Heart right ventricle (tissue), 16 donors: ENCODE measurements at regions not wholly inside any gene's neighbourhood (a gene's known extent, or its start where the extent isn't known, plus 50 kb on each side); places are given as distances from the start of the nearest gene placed in this dataset.
"Not testable (repeated sequence)": the region's sequence is repeated elsewhere in the genome, so short reads cannot be mapped to it uniquely, and the experiment has no call there.

Experiments
- ATAC-seq, 8 donors: fragments of 200-7000 bp; cut with Tn5 transposase; one replicate each; pipeline ENCODE4 v1.9.1; 2020; ENCODE audit warnings: mild to moderate bottlenecking in 8 of 8, moderate library complexity in 8 of 8, moderate number of reproducible peaks in 1 of 8
- DNase-seq, 2 donors: peaks; one replicate each; pipeline ENCODE4 v3.0.0-alpha.2; 2020
- H3K27ac ChIP-seq, 10 donors: fragments of 200-600 bp; sonication (generic) in 2 of 10; one replicate each; pipeline versions ENCODE4 v1.5.0 to v1.8.0; 2020 to 2022; ENCODE audit warnings: mild to moderate bottlenecking in 3 of 10
- H3K27me3 ChIP-seq, 7 donors: fragments of 200-600 bp; one replicate each; pipeline ENCODE4 v1.8.0; 2021 to 2022; ENCODE audit warnings: mild to moderate bottlenecking in 2 of 7
- H3K36me3 ChIP-seq, 9 donors: fragments of 200-600 bp; sonication (generic) in 1 of 9; one replicate each; pipeline versions ENCODE4 v1.5.0 to v1.8.0; 2020 to 2022; ENCODE audit warnings: mild to moderate bottlenecking in 2 of 9
- H3K4me1 ChIP-seq, 9 donors: fragments of 200-600 bp; sonication (generic) in 1 of 9; one replicate each; pipeline versions ENCODE4 v1.5.0 to v1.8.0; 2020 to 2022; ENCODE audit warnings: mild to moderate bottlenecking in 4 of 9
- H3K4me3 ChIP-seq, 10 donors: fragments of 200-600 bp; sonication (generic) in 2 of 10; one replicate each; pipeline versions ENCODE4 v1.5.0 to v1.8.0; 2020 to 2022; ENCODE audit warnings: mild to moderate bottlenecking in 7 of 10, moderate library complexity in 2 of 10
- H3K9me3 ChIP-seq, 11 donors: fragments of 200-600 bp in 10 of 11; sonication (generic) in 2 of 11; one replicate each; pipeline versions ENCODE4 v1.5.0 to v1.8.0; 2013 to 2022; ENCODE audit warnings: mild to moderate bottlenecking in 2 of 11, control low read depth in 1 of 11, moderate library complexity in 1 of 11
- WGBS, 2 donors: extraction: QIAGEN DNeasy Blood & Tissue Kit; methylation state at CpG; one replicate each; pipeline ENCODE4 v1.1.7; 2013; ENCODE audit warnings: inconsistent platforms in 1 of 2; 5-methylcytosine and 5-hydroxymethylcytosine counted together
- intact Hi-C, 10 donors: fragments of 100-400 bp; cut with DNase I; formaldehyde crosslinking; loops; one replicate each; pipeline versions ENCODE4 v1.11.1 to v1.14.2; 2022
- TF ChIP-seq, protein P1 (sequence below), 9 donors: fragments of 200-600 bp; sonication (generic) in 2 of 9; IDR thresholded peaks; one replicate each; pipeline versions ENCODE4 v1.5.0 to v1.8.0; 2021 to 2022; ENCODE audit warnings: antibody characterized with exemption in 9 of 9, mild to moderate bottlenecking in 5 of 9, moderate library complexity in 1 of 9
- donor health status: Arrhythmogenic right ventricular cardiomyopathy.
- donor health status: ischemic (EF 13 %, LVEDD 7.1; RV severe dilation, severe dysfunction).
- donor health status: healthy with polysubstance abuse.
- donor health status: DM: no; HTN: yes; CAD: no.
- donor health status: DM: no; HTN: no; CAD: no.
- donor health status: ischemic (EF 25% LVEDD 6.9; RV normal size, moderate dysfunction).
- donor health status: ischemic (EF 25% LVEDD 5.7; RV mildly dilated, moderate dysfunction).
- donor health status: healthy.
- donor health status: DM: yes; HTN: yes; CAD: no.
- donor health status: Ischemic cardiomyopathy.
- donor health status: ischemic (EF 35%, LVEDD 5.7; RV mildly dilated, moderate dysfunction).
- donor health status: nonischemic (EF 11% LVEDD 7.7; RV severe dilation, severe dysfunction).
- donor health status: DM: yes; HTN: yes; CAD: no.
- donor health status: PGD.
- donor health status: ischemic (EF 29% LVEDD 5.4; RV normal size, mild dysfunction).
- donor health status: nonischemic (EF 23%, LVEDD 6.1; RV moderate dilation, normal function).

DNA sequence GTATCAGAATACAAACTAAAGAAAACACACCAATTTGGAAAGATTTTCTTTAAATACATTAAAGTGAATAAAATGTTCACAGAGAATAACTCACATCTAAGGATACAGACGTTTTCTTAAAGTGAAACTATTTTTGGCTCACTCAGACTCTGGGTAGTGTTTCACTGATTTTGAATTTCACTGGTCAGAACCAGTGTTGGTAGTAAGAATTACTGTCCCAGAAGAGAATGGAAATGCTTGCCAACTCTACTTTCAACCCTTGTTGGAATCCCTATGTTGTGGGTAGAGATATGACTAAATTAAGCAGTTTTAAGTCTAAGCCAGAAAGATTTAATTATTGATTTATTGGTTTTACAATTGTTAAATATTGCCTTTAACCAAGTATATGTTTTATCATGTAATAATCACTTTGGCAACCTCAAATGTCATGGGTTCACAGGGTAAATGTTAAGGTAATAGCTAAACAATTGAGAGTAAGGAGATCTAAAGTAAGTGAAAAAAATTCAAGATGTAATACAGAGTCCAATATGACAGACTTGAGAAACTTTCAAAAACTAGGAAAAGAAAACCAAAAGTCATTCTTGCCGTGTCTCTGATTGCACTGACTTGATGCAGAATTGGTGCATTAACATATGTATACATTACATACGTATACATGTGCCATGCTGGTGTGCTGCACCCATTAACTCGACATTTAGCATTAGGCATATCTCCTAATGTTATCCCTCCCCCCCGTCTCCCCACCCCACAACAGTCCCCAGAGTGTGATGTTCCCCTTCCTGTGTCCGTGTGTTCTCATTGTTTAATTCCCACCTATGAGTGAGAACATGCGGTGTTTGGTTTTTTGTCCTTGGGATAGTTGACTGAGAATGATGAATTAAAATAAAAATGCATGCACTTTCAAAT is 1517.2 kb upstream of the TPTE start:
- H3K9me3 ChIP-seq: peaks cover 0 to 61% (median 5%) of the 10 kb centered on the region in 11 donors
- H3K4me1 ChIP-seq, intact Hi-C loops, ATAC-seq, H3K36me3 ChIP-seq, DNase-seq, H3K4me3 ChIP-seq, H3K27ac ChIP-seq: not testable (repeated sequence)
- peaks cover 11 to 57% (median 42%) of the 10 kb centered on the region in 7 donors for H3K27me3 ChIP-seq
- WGBS, 2 donors: 42 to 48% methylated on average over 7 of the region's 7 CpGs

DNA sequence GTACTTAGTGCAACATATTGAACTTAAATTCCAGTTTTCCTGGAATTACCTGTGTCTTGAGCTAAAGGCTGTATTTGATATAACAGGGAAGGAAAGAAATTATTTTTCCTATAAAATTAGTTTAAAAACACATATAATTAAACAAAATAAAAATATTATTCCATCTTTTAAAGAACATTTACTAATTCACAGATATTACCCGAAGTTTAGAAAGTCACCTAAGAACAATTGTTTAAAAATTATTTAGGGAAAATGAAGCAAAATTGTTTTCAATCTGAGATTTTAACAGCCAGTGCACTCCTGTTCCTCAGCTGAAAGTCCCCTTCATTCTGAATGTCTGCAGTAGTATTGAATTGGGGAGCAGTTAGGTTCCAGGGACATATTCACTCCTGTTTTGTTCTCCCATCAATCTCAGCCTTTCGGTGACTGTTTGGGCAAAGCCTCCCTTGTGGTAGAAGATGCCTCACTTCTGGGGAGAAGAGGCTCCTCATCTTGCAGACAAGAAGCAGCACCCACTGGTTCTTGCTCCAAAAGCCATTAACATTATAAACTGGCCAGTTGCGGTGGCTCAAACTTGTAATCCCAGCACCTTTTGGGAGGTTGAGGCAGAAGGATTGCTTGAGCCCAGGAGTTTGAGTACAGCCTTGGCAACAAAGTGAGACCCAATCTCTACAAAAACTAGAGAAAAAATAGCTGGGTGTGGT is 1516.4 kb upstream of the TPTE start:
- Histone ChIP-seq H3K27me3 (peaks cover 11 to 63% (median 46%) of the 10 kb centered on the region in 7 donors), H3K9me3 (peaks cover 0 to 61% (median 5%) of the 10 kb centered on the region in 11 donors)
- H3K4me3 ChIP-seq, H3K36me3 ChIP-seq, H3K4me1 ChIP-seq, intact Hi-C loops, H3K27ac ChIP-seq, DNase-seq, ATAC-seq: not testable (repeated sequence)
- WGBS, 2 donors: 46% methylated on average over 3 of the region's 3 CpGs

DNA sequence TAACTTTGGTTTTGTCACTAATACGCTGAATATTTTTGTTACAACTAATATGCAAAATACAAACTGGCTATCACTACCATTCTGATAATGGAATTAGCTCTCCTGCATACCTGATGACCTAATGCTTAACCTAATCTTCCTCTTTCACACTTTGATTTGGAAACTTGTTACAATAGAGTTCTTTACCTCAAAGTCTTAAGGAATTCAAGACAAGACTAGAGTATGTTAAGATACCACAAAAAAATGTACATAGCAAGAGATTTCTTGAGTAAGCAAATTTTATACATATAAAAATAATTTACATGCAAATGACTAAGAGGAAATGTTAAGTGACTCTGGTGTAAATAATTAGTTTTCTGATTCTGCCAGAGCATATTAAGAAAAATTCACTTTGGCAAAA is 1515.7 kb upstream of the TPTE start:
- intact Hi-C loops, H3K4me1 ChIP-seq, DNase-seq, H3K36me3 ChIP-seq, H3K4me3 ChIP-seq, ATAC-seq, H3K27ac ChIP-seq: not testable (repeated sequence)
- Histone ChIP-seq H3K9me3 (peaks cover 0 to 54% (median 3%) of the 10 kb centered on the region in 11 donors), H3K27me3 (peaks cover 11 to 70% (median 50%) of the 10 kb centered on the region in 7 donors)
- WGBS, 2 donors: 52 to 57% methylated on average over 1 of the region's 1 CpG

DNA sequence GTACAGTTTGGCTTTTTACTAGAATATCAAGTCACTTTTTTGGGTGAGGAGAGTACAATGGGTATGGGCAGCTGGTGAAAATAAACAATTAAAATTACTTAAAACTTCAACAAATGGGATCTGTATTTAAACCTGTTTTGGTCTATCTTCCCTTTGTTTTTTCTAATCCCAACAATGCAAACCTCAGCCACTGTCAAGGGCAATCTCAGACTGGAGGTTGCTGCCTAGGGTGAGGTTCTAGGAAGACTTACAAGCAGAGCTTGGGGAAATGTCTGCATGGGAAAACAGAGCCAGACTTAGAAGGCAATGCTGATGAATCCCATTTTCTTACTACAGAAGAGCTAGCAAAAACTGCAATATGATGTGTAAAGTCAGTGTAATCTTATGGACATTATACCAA is 1515.3 kb upstream of the TPTE start:
- DNase-seq, intact Hi-C loops, H3K4me3 ChIP-seq, H3K36me3 ChIP-seq, H3K4me1 ChIP-seq, ATAC-seq, H3K27ac ChIP-seq: not testable (repeated sequence)
- Histone ChIP-seq H3K9me3 (peaks cover 0 to 50% (median 0%) of the 10 kb centered on the region in 11 donors), H3K27me3 (peaks cover 11 to 74% (median 54%) of the 10 kb centered on the region in 7 donors)

DNA sequence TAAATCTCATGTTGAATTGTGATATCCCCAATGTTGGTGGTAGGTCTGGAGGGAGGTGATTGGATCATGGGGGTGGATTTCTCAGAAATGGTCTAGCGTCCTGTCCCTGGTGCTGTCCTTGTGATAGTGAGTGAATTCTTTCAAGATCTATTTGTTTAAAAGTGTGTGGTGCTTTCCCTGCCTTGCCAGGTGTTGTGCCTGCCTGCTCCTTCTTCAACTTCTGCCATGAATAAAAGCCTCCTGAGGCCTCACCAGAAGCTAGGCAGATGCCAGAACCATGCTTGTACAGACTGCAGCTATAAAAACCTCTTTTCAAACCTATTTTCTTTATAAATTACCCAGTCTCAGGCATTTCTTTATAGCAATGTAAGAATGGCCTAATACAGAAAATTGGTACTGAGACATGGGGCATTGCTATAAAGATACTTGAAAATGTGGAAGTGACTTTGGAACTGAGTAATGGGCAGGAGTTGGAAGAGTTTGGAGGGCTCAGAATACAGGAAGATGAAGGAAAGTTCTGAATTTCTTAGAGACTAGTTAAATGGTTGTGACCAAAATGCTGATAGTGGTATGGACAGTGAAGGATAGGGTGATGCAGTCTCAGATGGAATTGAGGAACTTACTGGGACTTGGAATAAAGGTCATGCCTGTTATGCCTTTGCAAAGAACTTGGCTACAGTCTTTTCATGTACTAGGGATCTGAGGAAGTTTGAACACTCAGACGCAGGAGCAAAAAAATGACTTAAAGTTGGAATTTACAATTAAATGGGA is 1514.6 kb upstream of the TPTE start:
- intact Hi-C loops, H3K27ac ChIP-seq, H3K4me1 ChIP-seq, DNase-seq, H3K4me3 ChIP-seq, ATAC-seq, H3K36me3 ChIP-seq: not testable (repeated sequence)
- WGBS, 2 donors: 50 to 51% methylated on average over 2 of the region's 2 CpGs
- peaks cover 11 to 81% (median 61%) of the 10 kb centered on the region in 7 donors for H3K27me3 ChIP-seq
- peaks cover 0 to 50% (median 0%) of the 10 kb centered on the region in 11 donors for H3K9me3 ChIP-seq

DNA sequence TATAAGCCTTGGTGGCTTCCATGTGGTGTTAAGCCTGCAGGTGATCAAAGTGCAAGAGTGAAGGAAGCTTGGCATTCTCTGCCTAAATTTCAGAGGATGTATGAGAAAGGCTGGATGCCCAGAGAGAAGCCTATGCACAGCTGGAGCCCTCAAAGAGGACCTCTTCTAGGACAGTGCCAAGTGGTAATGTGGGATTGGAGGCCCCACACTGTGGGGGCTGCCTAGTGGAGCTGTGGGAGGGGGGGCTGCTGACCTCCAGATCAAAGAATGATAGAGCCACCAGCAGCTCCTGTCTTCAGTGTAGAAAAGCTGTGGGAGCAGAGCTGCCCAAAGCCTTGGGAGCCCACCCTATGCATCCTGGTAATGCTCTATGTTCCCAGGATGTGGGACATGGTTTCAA is 1512.7 kb upstream of the TPTE start:
- ATAC-seq (no peak), DNase-seq (no peak)
- Histone ChIP-seq H3K9me3 (peaks cover 0 to 49% (median 0%) of the 10 kb centered on the region in 11 donors), H3K36me3 (no peaks in the 10 kb centered on the region), H3K4me3 (no peak overlapping the region), H3K27ac (no peak overlapping the region), H3K27me3 (peaks cover 11 to 92% (median 74%) of the 10 kb centered on the region in 7 donors), H3K4me1 (no peaks in the 10 kb centered on the region)
- TF ChIP-seq, protein P1, sequence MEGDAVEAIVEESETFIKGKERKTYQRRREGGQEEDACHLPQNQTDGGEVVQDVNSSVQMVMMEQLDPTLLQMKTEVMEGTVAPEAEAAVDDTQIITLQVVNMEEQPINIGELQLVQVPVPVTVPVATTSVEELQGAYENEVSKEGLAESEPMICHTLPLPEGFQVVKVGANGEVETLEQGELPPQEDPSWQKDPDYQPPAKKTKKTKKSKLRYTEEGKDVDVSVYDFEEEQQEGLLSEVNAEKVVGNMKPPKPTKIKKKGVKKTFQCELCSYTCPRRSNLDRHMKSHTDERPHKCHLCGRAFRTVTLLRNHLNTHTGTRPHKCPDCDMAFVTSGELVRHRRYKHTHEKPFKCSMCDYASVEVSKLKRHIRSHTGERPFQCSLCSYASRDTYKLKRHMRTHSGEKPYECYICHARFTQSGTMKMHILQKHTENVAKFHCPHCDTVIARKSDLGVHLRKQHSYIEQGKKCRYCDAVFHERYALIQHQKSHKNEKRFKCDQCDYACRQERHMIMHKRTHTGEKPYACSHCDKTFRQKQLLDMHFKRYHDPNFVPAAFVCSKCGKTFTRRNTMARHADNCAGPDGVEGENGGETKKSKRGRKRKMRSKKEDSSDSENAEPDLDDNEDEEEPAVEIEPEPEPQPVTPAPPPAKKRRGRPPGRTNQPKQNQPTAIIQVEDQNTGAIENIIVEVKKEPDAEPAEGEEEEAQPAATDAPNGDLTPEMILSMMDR (IDR thresholded peaks at IDR 0.05): no peak
- intact Hi-C loops: no loop called here

DNA sequence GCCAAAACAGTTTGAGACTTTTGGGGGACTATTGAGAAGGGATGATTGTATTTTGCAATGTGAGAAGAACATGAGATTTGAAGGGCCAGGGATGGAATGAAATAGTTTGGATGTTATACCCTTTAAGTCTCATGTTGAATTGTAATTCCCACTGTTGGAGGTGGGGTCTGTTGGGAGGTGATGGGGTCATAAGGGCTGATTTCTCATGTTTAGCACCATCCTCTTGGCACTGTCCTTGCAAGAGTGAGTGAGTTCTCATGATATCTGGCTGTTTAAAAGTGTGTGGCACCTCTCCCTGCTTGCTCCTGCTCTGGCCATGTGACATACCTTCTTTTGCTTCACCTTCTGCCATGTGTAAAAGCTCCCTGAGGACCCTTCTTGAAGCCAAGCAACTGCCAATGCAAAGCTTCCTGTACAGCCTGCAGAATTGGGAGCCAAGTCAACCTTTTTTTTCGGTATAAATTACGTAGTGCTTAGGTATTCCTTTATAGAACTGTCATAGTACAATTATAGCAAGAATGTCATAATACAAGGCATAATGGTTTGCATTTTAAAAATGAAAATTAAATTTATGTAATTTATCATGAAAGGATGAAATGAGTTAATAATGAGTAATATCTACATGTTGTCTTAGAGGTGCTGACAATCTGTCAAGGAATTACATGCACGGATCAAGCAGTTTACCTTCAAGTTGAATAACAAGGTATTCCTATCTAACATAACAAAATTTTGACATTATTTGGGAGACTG is 1511.9 kb upstream of the TPTE start:
- Histone ChIP-seq H3K27me3 (peaks cover 11 to 95% (median 82%) of the 10 kb centered on the region in 7 donors), H3K9me3 (peaks cover 0 to 52% (median 0%) of the 10 kb centered on the region in 11 donors)
- H3K4me3 ChIP-seq, ATAC-seq, H3K36me3 ChIP-seq, intact Hi-C loops, DNase-seq, H3K27ac ChIP-seq, H3K4me1 ChIP-seq: not testable (repeated sequence)
- WGBS, 2 donors: 43 to 47% methylated on average over 3 of the region's 3 CpGs

DNA sequence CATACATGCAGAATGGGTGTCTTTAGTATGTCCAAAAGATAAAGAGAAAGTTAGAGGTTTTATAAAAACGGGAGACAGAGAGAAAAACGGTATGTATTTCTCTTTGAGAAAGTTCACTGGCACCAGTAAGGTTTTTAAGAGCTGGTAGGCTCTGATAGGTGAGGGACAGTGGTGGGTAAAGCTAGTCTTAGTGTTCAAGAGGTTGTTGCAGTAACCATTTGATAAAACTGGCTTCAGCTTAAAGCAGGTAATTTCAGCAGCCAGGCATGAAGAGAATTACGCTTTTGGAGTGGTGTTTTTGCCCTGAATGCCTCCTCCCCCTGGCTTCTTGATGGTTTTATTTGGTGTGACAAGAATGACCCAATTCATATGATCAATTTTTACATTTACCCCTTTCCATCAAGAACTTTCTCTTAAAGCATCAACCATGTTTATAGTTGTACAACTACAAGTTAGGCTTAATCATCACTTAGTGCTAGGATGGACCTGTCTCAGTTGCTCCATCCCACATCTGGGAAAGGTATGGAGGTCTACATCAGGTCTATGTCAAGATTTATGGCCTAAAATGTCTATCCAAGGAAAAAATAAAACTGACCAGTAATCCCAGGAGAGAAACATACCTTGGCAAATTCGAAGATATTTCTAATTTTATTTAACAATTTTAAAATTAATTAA is 1511.1 kb upstream of the TPTE start:
- WGBS, 2 donors: 13 to 15% methylated on average over 4 of the region's 4 CpGs
- intact Hi-C loops, DNase-seq, H3K4me1 ChIP-seq, H3K36me3 ChIP-seq, H3K4me3 ChIP-seq, H3K27ac ChIP-seq, ATAC-seq: not testable (repeated sequence)
- peaks cover 0 to 47% (median 0%) of the 10 kb centered on the region in 11 donors for H3K9me3 ChIP-seq
- H3K27me3 ChIP-seq: peaks cover 11 to 91% (median 80%) of the 10 kb centered on the region in 7 donors
